Heart left ventricle (tissue), 13 donors: ENCODE measurements at regions not wholly inside any gene's neighbourhood (a gene's known extent, or its start where the extent isn't known, plus 50 kb on each side); places are given as distances from the start of the nearest gene placed in this dataset.

Experiments
- CTCF ChIP-seq, 12 donors: fragments of 200-600 bp; sonication (generic) in 4 of 12; IDR thresholded peaks; one replicate each; pipeline versions ENCODE4 v1.5.0 to v1.8.0; 2018 to 2022; ENCODE audit warnings: antibody characterized with exemption in 12 of 12, mild to moderate bottlenecking in 5 of 12
- POLR2A ChIP-seq, 2 donors: fragments of 450-650 bp; IDR thresholded peaks; one replicate each; pipeline ENCODE4 v1.6.1; 2017; ENCODE audit warnings: antibody characterized with exemption in 2 of 2, mild to moderate bottlenecking in 2 of 2, moderate library complexity in 2 of 2
- donor health status: ischemic (EF 13 %, LVEDD 7.1; RV severe dilation, severe dysfunction).
- donor health status: DM: no; HTN: yes; CAD: no.
- donor health status: DM: no; HTN: no; CAD: no.
- donor health status: ischemic (EF 25% LVEDD 6.9; RV normal size, moderate dysfunction).
- donor health status: ischemic (EF 25% LVEDD 5.7; RV mildly dilated, moderate dysfunction).
- donor health status: ischemic (EF 35%, LVEDD 5.7; RV mildly dilated, moderate dysfunction).
- donor health status: nonischemic (EF 11% LVEDD 7.7; RV severe dilation, severe dysfunction).
- donor health status: DM: yes; HTN: yes; CAD: no.
- donor health status: PGD.
- donor health status: ischemic (EF 29% LVEDD 5.4; RV normal size, mild dysfunction).
- donor health status: nonischemic (EF 23%, LVEDD 6.1; RV moderate dilation, normal function).

GRCh38 chr4:187332141-187332540, 608.5 kb upstream of the FAT1 start:
- TF ChIP-seq CTCF (IDR thresholded peaks at IDR 0.05) (no peak), POLR2A (IDR thresholded peaks at IDR 0.05) (no peak)
